Activated B cell treated with CpG ODN at 0.5 μM for 24 hours (primary cell): ENCODE measurements at regions not wholly inside any gene's neighbourhood (a gene's known extent, or its start where the extent isn't known, plus 50 kb on each side); places are given as distances from the start of the nearest gene placed in this dataset.

ENCODE experiments used
- ATAC-seq: fragments of 200-7000 bp; cut with Tn5 transposase; one replicate; pipeline ENCODE4 v1.10.0; 2021; ENCODE audit warnings: low read depth, mild to moderate bottlenecking, moderate library complexity
- CTCF ChIA-PET: fragments of 350-600 bp; sonication (Branson Sonifier 250); formaldehyde crosslinking; loops from one replicate; lab custom pipeline; 2021; ENCODE audit warnings: antibody characterized with exemption; lab: Charles Lee
- POLR2A ChIA-PET: fragments of 350-600 bp; sonication (Branson Sonifier 250); formaldehyde crosslinking; loops from one replicate; lab custom pipeline; 2021; ENCODE audit warnings: antibody characterized with exemption; lab: Charles Lee
- DNase-seq: peaks from one replicate; pipeline ENCODE4 v3.0.0; 2022
- H3K27ac Mint-ChIP-seq: one replicate; pipeline ENCODE4 v1.8.0; 2020; ENCODE audit warnings: mixed read lengths
- H3K27me3 Mint-ChIP-seq: one replicate; pipeline ENCODE4 v1.8.0; 2021; ENCODE audit warnings: mixed read lengths
- H3K36me3 Mint-ChIP-seq: one replicate; pipeline ENCODE4 v1.8.0; 2021; ENCODE audit warnings: low read depth, mixed read lengths
- H3K4me1 Mint-ChIP-seq: one replicate; pipeline ENCODE4 v1.8.0; 2021; ENCODE audit warnings: mixed read lengths
- H3K4me3 Mint-ChIP-seq: one replicate; pipeline ENCODE4 v1.8.0; 2020; ENCODE audit warnings: mild to moderate bottlenecking, mixed read lengths
- H3K9me3 Mint-ChIP-seq: one replicate; pipeline ENCODE4 v1.8.0; 2020; ENCODE audit warnings: mixed read lengths
- intact Hi-C: fragments of 100-400 bp; cut with micrococcal nuclease; formaldehyde crosslinking; loops from one replicate; pipeline ENCODE4 v1.15.1; 2024
- TF ChIP-seq, protein P1 (sequence below): fragments of 200-600 bp; IDR thresholded peaks from one replicate; pipeline ENCODE4 v1.8.0; 2022; ENCODE audit warnings: antibody characterized with exemption, mild to moderate bottlenecking

DNA sequence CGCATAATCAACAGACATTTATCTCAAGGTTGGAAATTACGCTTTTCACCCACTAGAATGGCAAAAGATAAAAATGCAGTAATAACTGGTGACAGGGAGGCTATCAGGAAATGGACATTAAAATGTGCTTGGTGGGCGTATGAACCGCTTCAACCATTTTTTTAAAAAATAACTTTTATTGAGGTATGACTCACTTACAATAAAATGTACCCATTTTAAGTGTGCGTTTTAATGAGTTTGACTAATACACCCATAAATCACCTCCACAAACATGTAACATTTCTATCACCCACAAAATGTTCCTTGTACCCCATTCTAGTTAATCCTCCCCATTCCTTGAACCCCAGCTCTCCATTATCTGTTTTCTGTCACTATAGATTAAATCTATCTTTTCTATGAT, 96.8 kb downstream of the IYD start:
- ATAC-seq (no peak), DNase-seq (no peak)
- Mint-ChIP-seq H3K27ac (no peak overlapping the region), H3K27me3 (no peaks in the 10 kb centered on the region), H3K4me1 (no peaks in the 10 kb centered on the region), H3K9me3 (no peaks in the 10 kb centered on the region), H3K4me3 (no peak overlapping the region), H3K36me3 (no peaks in the 10 kb centered on the region)
- ChIA-PET CTCF (interaction anchor here (1.2 kb wide), 1 partner anchor 47 kb away, joined by 3 read pairs; no protein-coding TSS in a partner anchor), POLR2A (no interaction called here)
- intact Hi-C loops = no loop called here
- TF ChIP-seq, protein P1, sequence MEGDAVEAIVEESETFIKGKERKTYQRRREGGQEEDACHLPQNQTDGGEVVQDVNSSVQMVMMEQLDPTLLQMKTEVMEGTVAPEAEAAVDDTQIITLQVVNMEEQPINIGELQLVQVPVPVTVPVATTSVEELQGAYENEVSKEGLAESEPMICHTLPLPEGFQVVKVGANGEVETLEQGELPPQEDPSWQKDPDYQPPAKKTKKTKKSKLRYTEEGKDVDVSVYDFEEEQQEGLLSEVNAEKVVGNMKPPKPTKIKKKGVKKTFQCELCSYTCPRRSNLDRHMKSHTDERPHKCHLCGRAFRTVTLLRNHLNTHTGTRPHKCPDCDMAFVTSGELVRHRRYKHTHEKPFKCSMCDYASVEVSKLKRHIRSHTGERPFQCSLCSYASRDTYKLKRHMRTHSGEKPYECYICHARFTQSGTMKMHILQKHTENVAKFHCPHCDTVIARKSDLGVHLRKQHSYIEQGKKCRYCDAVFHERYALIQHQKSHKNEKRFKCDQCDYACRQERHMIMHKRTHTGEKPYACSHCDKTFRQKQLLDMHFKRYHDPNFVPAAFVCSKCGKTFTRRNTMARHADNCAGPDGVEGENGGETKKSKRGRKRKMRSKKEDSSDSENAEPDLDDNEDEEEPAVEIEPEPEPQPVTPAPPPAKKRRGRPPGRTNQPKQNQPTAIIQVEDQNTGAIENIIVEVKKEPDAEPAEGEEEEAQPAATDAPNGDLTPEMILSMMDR = no peak

DNA sequence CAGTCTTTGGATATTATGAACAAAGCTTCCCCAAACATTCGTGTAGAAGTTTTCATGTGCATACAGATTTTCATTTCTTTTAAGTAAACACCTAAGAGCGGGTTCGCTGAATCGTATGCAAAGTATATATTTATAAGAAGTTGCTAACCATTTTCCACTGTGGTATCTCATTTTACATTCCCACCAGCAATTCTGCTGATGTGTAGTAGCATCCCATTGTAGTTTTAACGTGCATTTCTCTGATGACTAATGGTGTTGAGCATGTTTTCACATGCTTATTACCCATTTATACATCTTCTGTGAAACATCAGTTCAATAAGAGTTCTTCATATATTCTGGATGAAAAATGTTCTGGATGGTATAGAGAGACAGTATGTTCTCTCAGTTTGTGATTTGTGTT, 97.4 kb downstream of the IYD start:
- no peaks in the 10 kb centered on the region for H3K27me3 Mint-ChIP-seq
- ATAC-seq = no peak
- CTCF ChIA-PET = no interaction called here

DNA sequence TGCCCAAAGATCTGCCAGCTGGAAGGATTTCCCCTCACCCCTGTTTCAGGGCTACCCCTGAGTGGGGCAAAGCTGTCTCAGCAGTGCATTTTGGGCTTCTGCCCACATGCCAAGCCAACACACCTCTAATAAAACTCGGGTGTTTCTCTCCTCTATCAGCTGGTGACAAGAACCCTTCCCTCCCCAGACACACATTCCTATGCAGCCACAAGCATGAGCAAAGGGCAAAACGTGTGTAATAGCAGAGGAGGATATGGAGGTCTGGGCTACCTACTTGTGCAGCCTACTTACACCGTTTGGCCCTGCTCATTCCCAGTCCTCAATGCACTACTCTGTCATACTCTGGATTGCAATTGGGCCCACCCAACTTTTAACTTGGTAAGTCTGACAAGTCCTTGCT, 101.3 kb downstream of the IYD start:
- Mint-ChIP-seq H3K9me3 (no peaks in the 10 kb centered on the region), H3K4me3 (no peak overlapping the region), H3K4me1 (no peaks in the 10 kb centered on the region), H3K27ac (no peak overlapping the region), H3K36me3 (no peaks in the 10 kb centered on the region), H3K27me3 (peaks cover 5% of the 10 kb centered on the region)
- TF ChIP-seq, protein P1 = no peak
- intact Hi-C loops = no loop called here
- ChIA-PET CTCF (no interaction called here), POLR2A (no interaction called here)
- ATAC-seq (no peak), DNase-seq (no peak)

More for the DNA sequence above, 97.4 kb downstream of the IYD start:
- no peak overlapping the region for H3K27ac Mint-ChIP-seq
- H3K36me3 Mint-ChIP-seq = no peaks in the 10 kb centered on the region
- H3K9me3 Mint-ChIP-seq = no peaks in the 10 kb centered on the region
- TF ChIP-seq, protein P1 = no peak
- POLR2A ChIA-PET = no interaction called here
- no peak for DNase-seq
- H3K4me1 Mint-ChIP-seq = no peaks in the 10 kb centered on the region
- no peak overlapping the region for H3K4me3 Mint-ChIP-seq
- intact Hi-C loops = no loop called here

DNA sequence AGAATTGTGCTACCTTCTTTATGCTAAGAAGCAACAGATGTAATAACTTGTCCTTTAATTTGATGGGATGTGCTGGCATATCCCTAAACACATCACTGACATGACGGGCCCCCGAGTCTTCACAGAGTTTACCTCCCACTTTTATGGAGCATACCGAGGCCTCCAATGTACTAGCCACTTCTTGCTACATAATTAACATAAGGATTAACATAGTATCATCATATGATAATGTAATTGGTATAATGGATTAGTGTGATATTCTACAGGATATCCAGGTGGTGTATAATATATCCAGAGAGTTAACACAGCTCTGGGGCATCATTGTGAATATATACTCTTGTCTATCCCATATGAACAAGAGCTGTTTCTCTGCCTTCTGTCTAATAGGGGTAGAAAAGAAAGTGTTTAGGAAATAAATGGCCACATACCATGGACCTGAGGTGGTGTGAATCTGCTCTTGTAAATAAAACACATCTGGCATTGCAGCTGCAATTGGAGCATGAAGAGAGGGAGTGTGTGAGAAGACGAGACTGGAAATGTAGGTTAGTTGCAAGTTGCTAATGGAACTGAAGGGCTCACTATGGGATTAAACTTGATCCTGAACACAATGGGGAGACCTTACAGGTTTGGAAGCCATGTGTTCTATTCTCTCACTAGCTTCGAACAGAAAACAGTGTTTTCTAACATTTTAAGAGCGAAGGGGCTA, 102.3 kb downstream of the IYD start:
- intact Hi-C loops = no loop called here
- TF ChIP-seq, protein P1 = no peak
- no peaks in the 10 kb centered on the region for H3K4me1 Mint-ChIP-seq
- DNase-seq (no peak), ATAC-seq (no peak)
- H3K27ac Mint-ChIP-seq = no peak overlapping the region
- H3K27me3 Mint-ChIP-seq = peaks cover 5% of the 10 kb centered on the region
- no peak overlapping the region for H3K4me3 Mint-ChIP-seq
- CTCF ChIA-PET = no interaction called here
- POLR2A ChIA-PET = no interaction called here
- H3K9me3 Mint-ChIP-seq = no peaks in the 10 kb centered on the region
- no peaks in the 10 kb centered on the region for H3K36me3 Mint-ChIP-seq

DNA sequence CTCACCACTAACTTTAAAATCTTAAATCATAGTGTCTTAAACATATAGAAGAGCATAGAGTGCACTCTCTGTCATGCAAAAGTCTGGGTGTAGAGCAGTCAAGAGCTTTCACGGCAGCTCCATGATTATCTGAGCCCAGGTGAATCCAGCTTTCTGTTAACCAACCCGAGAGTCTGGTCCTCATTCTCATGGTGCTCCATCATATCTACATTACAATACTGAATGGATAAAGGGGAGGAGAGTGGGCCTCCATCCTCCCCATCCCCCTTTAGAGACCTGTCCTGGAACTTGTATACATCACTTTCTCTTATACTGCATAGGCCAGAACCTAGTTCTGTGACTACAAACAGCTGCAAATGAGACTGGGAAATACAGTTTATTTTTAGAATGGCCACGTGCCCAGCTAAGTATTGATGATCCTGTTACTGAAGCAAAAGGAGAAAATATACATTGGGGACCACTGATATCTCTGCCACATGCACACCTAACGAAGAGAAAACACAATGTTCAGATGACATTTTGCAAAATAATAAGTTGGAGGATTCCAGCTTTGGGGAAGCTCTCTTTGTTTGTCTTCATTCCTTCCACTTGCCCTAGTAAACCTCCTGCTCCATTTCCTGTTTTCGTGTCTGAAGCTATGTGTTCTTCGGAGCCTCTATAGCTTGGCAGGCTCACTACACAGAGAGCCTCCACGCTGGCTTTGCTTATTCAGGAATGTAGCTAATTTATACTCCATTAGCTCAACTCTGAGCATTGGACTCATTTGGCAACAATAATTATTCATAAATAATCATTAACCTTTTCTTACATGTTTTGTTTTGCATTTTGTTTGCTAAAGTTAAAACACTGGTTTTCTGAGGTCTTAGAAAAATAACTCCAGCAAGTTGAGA, 110.1 kb downstream of the IYD start:
- Mint-ChIP-seq H3K9me3 (no peaks in the 10 kb centered on the region), H3K36me3 (no peaks in the 10 kb centered on the region), H3K27ac (no peak overlapping the region), H3K4me1 (no peaks in the 10 kb centered on the region), H3K4me3 (no peak overlapping the region), H3K27me3 (peaks cover 7% of the 10 kb centered on the region)
- ATAC-seq (no peak), DNase-seq (no peak)
- TF ChIP-seq, protein P1 = no peak
- intact Hi-C loops = no loop called here
- ChIA-PET CTCF (no interaction called here), POLR2A (no interaction called here)
